ENCODE measurements at regions not wholly inside any gene's neighbourhood (a gene's known extent, or its start where the extent isn't known, plus 50 kb on each side); places are given as distances from the start of the nearest gene placed in this dataset.
"Not testable (repeated sequence)": the region's sequence is repeated elsewhere in the genome, so short reads cannot be mapped to it uniquely, and the experiment has no call there.

GRCh38 chr16:73107371-73107770 is 59.4 kb upstream of the ZFHX3 start:
- no peak for DNase-seq (ENCODE audit: low spot score)

- no peak for DNase-seq (ENCODE audit: low spot score)
Observed at GRCh38 chr16:73106329-73107034, 58.6 kb upstream of the ZFHX3 start.

- no peak for DNase-seq (ENCODE audit: low spot score)
Observed at GRCh38 chr16:73101568-73101967, 53.6 kb upstream of the ZFHX3 start.

GRCh38 chr16:73099601-73100000 is 51.7 kb upstream of the ZFHX3 start:
- DNase-seq (ENCODE audit: low spot score): not testable (repeated sequence)
